SK-N-SH treated with all-trans-retinoic acid at 6 μM for 48 hours (cell line): ENCODE measurements at regions not wholly inside any gene's neighbourhood (a gene's known extent, or its start where the extent isn't known, plus 50 kb on each side); places are given as distances from the start of the nearest gene placed in this dataset.

Experiments used
- ATAC-seq: fragments of 200-7000 bp; cut with Tn5 transposase; 3 replicates; pipeline ENCODE4 v1.9.1; 2020; ENCODE audit warnings: mild to moderate bottlenecking, moderate library complexity
- ARNTL ChIP-seq: fragments of 450-650 bp; formaldehyde crosslinking; IDR thresholded peaks from 2 replicates; pipeline ENCODE4 v1.5.0; 2020; ENCODE audit warnings: low read depth, mild to moderate bottlenecking, moderate library complexity, borderline replicate concordance
- BACH2 ChIP-seq: fragments of 250-450 bp; sonication (Bioruptor Pico); IDR thresholded peaks from 2 replicates; pipeline ENCODE4 v1.9.0; 2021; ENCODE audit warnings: mild to moderate bottlenecking, borderline replicate concordance
- CREB5 ChIP-seq: fragments of 250-450 bp; sonication (Bioruptor Pico); IDR thresholded peaks from 2 replicates; pipeline ENCODE4 v1.5.1; 2020; ENCODE audit warnings: low read depth, mild to moderate bottlenecking, moderate library complexity
- CSDC2 ChIP-seq: fragments of 250-450 bp; sonication (Bioruptor Pico); IDR thresholded peaks from 2 replicates; pipeline ENCODE4 v1.5.0; 2020; ENCODE audit warnings: mild to moderate bottlenecking, moderate library complexity
- CSRNP3 ChIP-seq: fragments of 250-450 bp; sonication (Bioruptor Pico); IDR thresholded peaks from 2 replicates; pipeline ENCODE4 v1.5.1; 2021; ENCODE audit warnings: mild to moderate bottlenecking, moderate library complexity
- ESRRG ChIP-seq: fragments of 250-450 bp; sonication (Bioruptor Pico); IDR thresholded peaks from 2 replicates; pipeline ENCODE4 v1.6.1; 2021; ENCODE audit warnings: mild to moderate bottlenecking
- GLIS3 ChIP-seq: fragments of 250-450 bp; sonication (Bioruptor Pico); IDR thresholded peaks from 2 replicates; pipeline ENCODE4 v1.5.0; 2020; ENCODE audit warnings: mild to moderate bottlenecking, moderate library complexity
- ISL1 ChIP-seq: fragments of 250-450 bp; sonication (Bioruptor Pico); IDR thresholded peaks from 2 replicates; pipeline ENCODE4 v2.1.2; 2022; ENCODE audit warnings: mild to moderate bottlenecking, moderate library complexity
- OSR1 ChIP-seq: fragments of 250-450 bp; sonication (Bioruptor Pico); IDR thresholded peaks from 2 replicates; pipeline ENCODE4 v1.8.0; 2022; ENCODE audit warnings: moderate library complexity, mild to moderate bottlenecking, inconsistent platforms
- PATZ1 ChIP-seq: fragments of 250-450 bp; sonication (Bioruptor Pico); IDR thresholded peaks from 2 replicates; pipeline ENCODE4 v1.8.0; 2020; ENCODE audit warnings: mild to moderate bottlenecking, moderate library complexity, borderline replicate concordance
- RARB ChIP-seq: fragments of 250-450 bp; sonication (Bioruptor Pico); IDR thresholded peaks from 2 replicates; pipeline ENCODE4 v1.8.0; 2021; ENCODE audit warnings: mild to moderate bottlenecking, moderate library complexity
- SNAI2 ChIP-seq: fragments of 250-450 bp; sonication (Bioruptor Pico); IDR thresholded peaks from 2 replicates; pipeline ENCODE4 v1.5.0; 2020; ENCODE audit warnings: mild to moderate bottlenecking, moderate library complexity
- TOX ChIP-seq: fragments of 250-450 bp; sonication (Bioruptor Pico); IDR thresholded peaks from 2 replicates; pipeline ENCODE4 v1.8.0; 2021; ENCODE audit warnings: mild to moderate bottlenecking, moderate library complexity, borderline replicate concordance
- TSHZ2 ChIP-seq: fragments of 250-450 bp; sonication (Bioruptor Pico); IDR thresholded peaks from 2 replicates; pipeline ENCODE4 v1.5.0; 2020; ENCODE audit warnings: mild to moderate bottlenecking, moderate library complexity
- ZC3H10 ChIP-seq: fragments of 250-450 bp; sonication (Bioruptor Pico); IDR thresholded peaks from 2 replicates; pipeline ENCODE4 v1.5.1; 2021; ENCODE audit warnings: mild to moderate bottlenecking, moderate library complexity
- ZFP3 ChIP-seq: fragments of 250-450 bp; sonication (Bioruptor Pico); IDR thresholded peaks from 2 replicates; pipeline ENCODE4 v1.5.0; 2020; ENCODE audit warnings: mild to moderate bottlenecking, moderate library complexity
- ZFP30 ChIP-seq: fragments of 450-650 bp; formaldehyde crosslinking; IDR thresholded peaks from 2 replicates; pipeline ENCODE4 v1.5.0; 2022; ENCODE audit warnings: mild to moderate bottlenecking, moderate library complexity
- ZNF565 ChIP-seq: fragments of 450-650 bp; formaldehyde crosslinking; conservative IDR thresholded peaks from 2 replicates; pipeline ENCODE4 v1.5.0; 2020; ENCODE audit warnings: low read depth, mild to moderate bottlenecking, moderate library complexity
- ZNF70 ChIP-seq: fragments of 450-650 bp; formaldehyde crosslinking; IDR thresholded peaks from 2 replicates; pipeline ENCODE4 v1.5.0; 2020; ENCODE audit warnings: mild to moderate bottlenecking, moderate library complexity
- ZNF8 ChIP-seq: fragments of 450-650 bp; formaldehyde crosslinking; IDR thresholded peaks from 2 replicates; pipeline ENCODE4 v1.5.0; 2020; ENCODE audit warnings: mild to moderate bottlenecking, moderate library complexity

- TF ChIP-seq ZC3H10 (CRISPR knock-in tag) (no peak), TSHZ2 (CRISPR knock-in tag) (no peak), ESRRG (CRISPR knock-in tag) (no peak), ISL1 (CRISPR knock-in tag) (no peak), SNAI2 (CRISPR knock-in tag) (no peak), GLIS3 (CRISPR knock-in tag) (no peak), ZFP3 (no peak), ARNTL (no peak), OSR1 (no peak), ZNF70 (CRISPR knock-in tag) (no peak), CSRNP3 (no peak), RARB (CRISPR knock-in tag) (no peak), CREB5 (CRISPR knock-in tag) (no peak), PATZ1 (no peak), BACH2 (CRISPR knock-in tag) (no peak), ZNF8 (CRISPR knock-in tag) (no peak), CSDC2 (no peak)
- TF ChIP-seq, all 23 proteins: peak for 0
- no peak for ATAC-seq
These were observed 65.1 kb upstream of the ZNF366 start for GRCh38 chr5:72572236-72572765.

GRCh38 chr5:72569408-72569944 is 62.3 kb upstream of the ZNF366 start:
- TF ChIP-seq CSDC2, result no peak
- TF ChIP-seq ISL1 (CRISPR knock-in tag), result no peak
- TF ChIP-seq ZFP3, result no peak
- TF ChIP-seq SNAI2 (CRISPR knock-in tag), result no peak
- no peak for TF ChIP-seq TOX (CRISPR knock-in tag)
- no peak for TF ChIP-seq ZFP30 (CRISPR knock-in tag)
- no peak for TF ChIP-seq PATZ1
- no peak for TF ChIP-seq CSRNP3
- no peak for TF ChIP-seq ESRRG (CRISPR knock-in tag)
- no peak for TF ChIP-seq ZNF565 (CRISPR knock-in tag)
- TF ChIP-seq TSHZ2 (CRISPR knock-in tag), result no peak
- no peak for ATAC-seq
